Hindlimb muscle (tissue), 1 donor: ENCODE measurements at regions not wholly inside any gene's neighbourhood (a gene's known extent, or its start where the extent isn't known, plus 50 kb on each side); places are given as distances from the start of the nearest gene placed in this dataset.
"Not testable (repeated sequence)": the region's sequence is repeated elsewhere in the genome, so short reads cannot be mapped to it uniquely, and the experiment has no call there.

Source experiments
- DNase-seq: peaks from one replicate; pipeline ENCODE4 v3.0.0-alpha.2; 2013

GRCh38 chr20:58579069-58579818 lies 64.0 kb upstream of the APCDD1L start:
- DNase-seq: no peak

- no peak for DNase-seq
Measured at GRCh38 chr20:58577871-58578598, 62.8 kb upstream of the APCDD1L start.

- DNase-seq: no peak
Measured at GRCh38 chr20:58577139-58577806, 62.1 kb upstream of the APCDD1L start.

GRCh38 chr20:58576603-58576970 lies 61.4 kb upstream of the APCDD1L start:
- DNase-seq: no peak

- no peak for DNase-seq
Measured at GRCh38 chr20:58575776-58576602, 60.8 kb upstream of the APCDD1L start.

GRCh38 chr20:58574469-58574868 lies 59.3 kb upstream of the APCDD1L start:
- DNase-seq: no peak

GRCh38 chr20:58573986-58574385 lies 58.8 kb upstream of the APCDD1L start:
- no peak for DNase-seq

GRCh38 chr20:58573257-58573656 lies 58.1 kb upstream of the APCDD1L start:
- DNase-seq: no peak

- DNase-seq: not testable (repeated sequence)
Measured at GRCh38 chr20:58572428-58572763, 57.2 kb upstream of the APCDD1L start.

- no peak for DNase-seq
Measured at GRCh38 chr20:58571693-58572427, 56.7 kb upstream of the APCDD1L start.

- no peak for DNase-seq
Measured at GRCh38 chr20:58571356-58571692, 56.1 kb upstream of the APCDD1L start.

GRCh38 chr20:58570204-58570859 lies 55.1 kb upstream of the APCDD1L start:
- DNase-seq: no peak

GRCh38 chr20:58569241-58570125 lies 54.3 kb upstream of the APCDD1L start:
- DNase-seq: no peak

- DNase-seq: no peak
Measured at GRCh38 chr20:58568483-58569240, 53.5 kb upstream of the APCDD1L start.

GRCh38 chr20:58568126-58568482 lies 52.9 kb upstream of the APCDD1L start:
- peak; percentile 60 for DNase-seq

- DNase-seq: no peak
Measured at GRCh38 chr20:58567437-58567836, 52.2 kb upstream of the APCDD1L start.

- DNase-seq: no peak
Measured at GRCh38 chr20:58566981-58567380, 51.8 kb upstream of the APCDD1L start.

- no peak for DNase-seq
Measured at GRCh38 chr20:58565461-58566175, 50.4 kb upstream of the APCDD1L start.
